HG03159 (cell line): ENCODE measurements at regions not wholly inside any gene's neighbourhood (a gene's known extent, or its start where the extent isn't known, plus 50 kb on each side); places are given as distances from the start of the nearest gene placed in this dataset.
"Not testable (repeated sequence)": the region's sequence is repeated elsewhere in the genome, so short reads cannot be mapped to it uniquely, and the experiment has no call there.

Experiments
- ATAC-seq: cut with Tn5 transposase; IDR thresholded peaks from one replicate; pipeline ENCODE4 v1.9.1; 2021; ENCODE audit warnings: mild to moderate bottlenecking, moderate library complexity; ENCODE audit not compliant: unreplicated experiment

- no peak for ATAC-seq
These were observed 149.7 kb downstream of the CTTN start for GRCh38 chr11:70547821-70548670.

DNA sequence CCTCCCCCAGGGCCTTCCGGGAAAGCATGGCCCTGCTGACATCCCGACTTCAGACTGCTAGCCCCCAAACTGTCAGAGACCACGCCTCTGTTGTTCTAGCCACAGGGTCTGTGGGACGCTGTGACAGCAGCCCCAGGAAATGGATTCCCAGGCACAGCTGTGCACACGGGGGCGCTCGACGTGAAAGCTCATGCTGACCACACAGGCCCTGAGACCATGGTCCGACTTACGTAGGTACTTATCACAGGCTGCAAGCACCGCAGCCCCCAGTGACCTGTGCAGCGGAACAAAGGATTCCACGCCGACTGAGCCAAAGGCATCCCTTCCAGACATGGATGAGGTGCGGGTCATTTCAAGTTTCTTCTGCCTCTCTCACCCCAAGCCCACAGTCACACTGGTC is 150.6 kb downstream of the CTTN start:
- no peak for ATAC-seq

- no peak for ATAC-seq
These were observed 151.1 kb downstream of the CTTN start for GRCh38 chr11:70549386-70549785.

DNA sequence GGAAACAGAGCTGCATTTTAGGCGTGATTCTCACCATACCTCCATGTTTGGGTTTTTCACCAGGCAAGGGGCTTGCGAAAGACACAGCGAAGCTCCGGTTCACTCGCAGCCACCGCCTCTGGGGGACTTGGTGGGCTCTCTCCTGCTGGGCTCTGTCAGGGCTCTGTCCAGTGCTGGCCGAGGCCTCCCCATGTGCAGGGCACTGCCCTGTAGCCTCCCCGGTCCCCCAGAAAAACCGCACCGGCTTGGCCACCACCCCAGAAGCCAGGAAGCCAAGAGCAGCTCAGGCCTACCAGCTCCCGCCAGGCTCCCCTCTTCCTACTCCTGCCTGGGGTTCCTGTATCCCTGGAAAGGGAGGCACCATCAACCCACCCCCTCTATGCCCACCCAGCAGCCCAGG is 151.5 kb downstream of the CTTN start:
- no peak for ATAC-seq

- ATAC-seq, result no peak
These were observed 152.3 kb downstream of the CTTN start for GRCh38 chr11:70550456-70551195.

GRCh38 chr11:70551351-70552166 is 153.2 kb downstream of the CTTN start:
- ATAC-seq, result no peak

DNA sequence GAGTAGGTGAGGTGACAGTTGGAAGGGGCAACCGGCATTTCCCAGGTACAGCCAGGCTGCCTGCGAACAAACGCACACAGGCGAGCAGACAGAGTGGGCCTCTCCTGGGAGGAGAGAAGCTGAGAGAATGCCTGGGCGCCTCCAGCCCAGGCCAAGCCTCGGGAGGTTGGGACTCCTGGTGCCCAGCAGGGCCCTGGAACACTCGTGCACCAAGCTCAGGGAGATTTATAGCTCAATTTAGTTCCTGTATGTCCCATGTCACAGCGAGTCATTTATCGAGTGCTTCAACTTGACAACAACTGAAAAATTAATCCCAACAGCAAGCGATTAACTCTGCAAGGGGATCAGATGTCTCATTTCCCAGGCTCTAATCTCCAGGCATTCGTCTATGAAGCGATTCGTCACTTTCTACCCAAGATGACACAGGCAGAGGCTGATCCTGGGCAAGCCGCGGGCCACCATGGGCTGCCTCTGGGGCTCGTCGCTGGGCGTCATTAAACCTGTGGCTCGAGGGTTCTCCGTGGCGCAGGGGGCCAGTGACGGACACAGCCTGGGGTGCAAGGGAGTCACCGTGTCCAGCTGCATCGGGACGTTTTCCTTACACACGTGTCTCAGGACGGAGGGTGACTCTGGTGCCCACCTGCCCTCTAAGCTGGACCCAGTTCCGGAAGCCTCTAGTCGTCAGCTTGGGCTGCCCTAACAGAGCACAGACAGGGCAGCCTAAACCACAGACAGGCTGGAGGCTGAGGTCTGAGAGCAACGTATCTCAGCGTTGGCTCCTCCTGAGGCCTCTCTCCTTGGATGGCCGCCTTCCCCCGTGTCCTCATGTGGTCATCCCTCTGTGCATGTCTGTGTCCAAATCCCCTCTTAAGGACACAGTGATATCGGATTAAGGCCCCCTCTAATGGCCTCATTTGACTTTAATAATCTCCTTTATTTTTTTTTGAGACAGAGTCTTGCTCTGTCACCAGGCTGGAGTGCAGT is 154.1 kb downstream of the CTTN start:
- no peak for ATAC-seq

DNA sequence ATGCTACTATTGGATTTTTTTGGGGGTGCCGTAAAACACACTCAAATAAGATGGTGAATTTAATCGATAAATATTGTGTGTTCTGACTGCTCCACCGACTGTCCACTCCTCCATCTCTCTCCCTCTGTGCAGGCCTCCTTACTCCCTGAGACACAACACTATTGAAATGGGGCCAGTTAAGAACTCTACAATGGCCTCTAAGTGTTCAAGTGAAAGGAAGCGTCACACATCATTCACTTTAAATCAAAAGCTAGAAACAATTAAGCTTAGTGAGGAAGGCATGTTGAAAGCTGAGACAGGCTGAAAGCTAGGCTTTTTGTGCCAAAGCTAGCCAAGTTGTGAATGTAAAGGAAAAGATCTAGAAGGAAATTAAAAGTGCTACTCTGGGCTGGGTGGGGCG is 156.7 kb downstream of the CTTN start:
- ATAC-seq, result no peak

DNA sequence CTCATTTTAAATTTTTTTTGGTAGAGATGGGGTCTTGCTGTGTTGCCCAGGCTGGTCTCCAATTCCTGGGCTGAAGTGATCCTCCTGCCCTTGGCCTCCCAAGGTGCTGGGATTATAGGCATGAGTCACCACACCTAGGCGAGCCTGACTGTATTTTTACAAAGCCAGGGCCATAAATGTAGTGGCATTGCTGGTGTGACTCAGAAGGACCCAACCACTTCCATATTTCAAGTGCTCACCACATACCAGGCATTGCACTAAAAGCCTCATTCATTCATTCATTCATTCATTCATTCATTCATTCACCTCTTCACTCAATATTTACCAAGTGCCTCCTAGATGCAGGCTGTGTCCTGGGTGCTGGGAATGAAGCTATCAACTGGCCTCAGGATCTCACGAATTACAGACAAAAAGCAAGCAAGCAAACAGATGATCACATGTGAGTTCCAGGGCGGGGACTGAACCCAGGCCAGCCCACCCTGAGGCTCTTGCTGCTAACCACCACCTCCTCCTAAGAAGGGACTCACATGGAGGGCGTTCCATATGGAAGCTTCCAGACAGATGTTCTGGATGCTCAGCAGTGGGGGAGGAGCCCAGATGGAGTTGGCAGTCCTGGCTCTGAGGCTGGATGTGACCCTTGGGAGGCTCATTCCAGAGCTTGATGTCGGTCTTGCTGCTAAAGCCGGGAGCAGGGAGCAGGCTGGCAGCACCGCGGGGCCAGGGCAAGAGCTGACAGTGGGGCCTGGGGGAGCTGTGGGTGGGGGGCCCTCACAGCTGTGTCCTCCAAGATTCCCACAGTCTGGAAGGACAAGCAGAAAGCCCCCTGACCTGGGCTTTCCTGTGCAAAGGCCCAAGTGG is 158.8 kb downstream of the CTTN start:
- no peak for ATAC-seq

- no peak for ATAC-seq
These were observed 159.6 kb downstream of the CTTN start for GRCh38 chr11:70557742-70558485.

GRCh38 chr11:70558681-70559080 is 160.4 kb downstream of the CTTN start:
- ATAC-seq, result no peak

DNA sequence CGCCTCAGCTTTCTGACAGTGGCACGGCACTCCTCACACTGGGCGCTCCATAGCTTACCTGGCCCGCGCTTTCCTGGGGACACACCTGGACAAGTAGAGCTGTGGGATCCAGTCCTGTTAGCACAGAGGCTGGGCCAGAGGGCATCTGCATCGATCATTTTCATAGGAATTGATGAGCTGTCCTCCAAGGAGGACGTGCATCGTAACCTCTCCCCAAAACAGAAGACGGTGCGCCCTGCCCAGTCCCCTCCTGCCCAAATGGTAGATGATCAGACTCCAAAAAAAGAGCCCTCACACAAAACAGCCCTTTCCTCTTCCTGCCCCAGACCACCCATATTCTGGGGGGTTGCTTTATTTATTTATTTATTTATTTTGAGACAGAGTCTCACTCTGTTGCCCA is 161.2 kb downstream of the CTTN start:
- ATAC-seq, result no peak

DNA sequence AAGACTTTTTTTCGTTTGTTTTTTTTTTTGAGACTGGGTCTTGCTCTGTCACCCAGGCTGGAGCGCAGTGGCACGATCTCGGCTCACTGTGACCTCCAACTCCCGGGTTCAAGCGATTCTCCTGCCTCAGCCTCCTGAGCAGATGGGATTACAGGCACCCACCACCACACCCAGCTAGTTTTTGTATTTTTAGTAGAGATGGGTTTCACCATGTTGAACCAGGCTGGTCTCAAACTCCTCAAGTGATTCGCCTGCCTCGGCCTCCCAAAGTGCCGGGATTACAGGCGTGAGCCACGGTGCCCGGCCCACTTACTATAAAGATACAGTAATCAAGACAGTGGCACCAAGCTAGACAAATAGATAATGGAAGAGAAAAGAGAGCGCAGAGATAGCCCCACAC is 162.3 kb downstream of the CTTN start:
- not testable (repeated sequence) for ATAC-seq

DNA sequence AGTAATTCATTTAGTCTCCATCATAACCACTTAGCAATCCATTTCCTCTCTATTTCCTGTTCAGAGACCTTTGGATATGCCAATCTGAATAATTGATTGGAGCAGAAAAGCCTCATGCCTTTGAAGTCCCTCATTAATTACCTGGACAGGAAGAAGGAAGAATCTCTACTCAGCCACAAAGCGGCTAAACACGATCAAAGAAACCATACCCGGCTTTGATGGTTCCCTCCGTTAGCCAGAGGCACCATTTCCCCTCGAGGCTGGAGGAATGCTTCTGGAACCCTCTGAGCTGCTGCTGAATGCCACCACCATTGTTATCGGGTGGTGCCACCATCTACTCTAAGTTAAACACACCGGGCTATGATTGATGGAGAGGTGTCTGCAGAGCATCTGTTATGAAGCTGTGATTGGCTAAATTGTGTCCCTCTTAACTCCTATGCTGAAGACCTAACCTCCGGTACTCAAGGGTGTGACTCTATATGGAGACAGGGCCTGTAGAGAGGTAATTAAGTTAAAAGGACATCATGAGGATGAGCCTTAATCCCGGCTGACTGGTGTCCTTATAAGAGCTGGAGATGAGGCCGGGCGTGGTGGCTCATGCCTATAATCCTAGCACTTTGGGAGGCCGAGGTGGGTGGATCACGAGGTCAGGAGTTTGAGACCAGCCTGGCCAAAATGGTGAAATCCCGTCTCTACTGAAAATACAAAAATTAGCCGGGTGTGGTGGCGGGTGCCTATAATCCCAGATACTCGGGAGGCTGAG is 168.6 kb downstream of the CTTN start:
- ATAC-seq, result no peak

GRCh38 chr11:70567680-70568034 is 169.3 kb downstream of the CTTN start:
- ATAC-seq, result no peak

DNA sequence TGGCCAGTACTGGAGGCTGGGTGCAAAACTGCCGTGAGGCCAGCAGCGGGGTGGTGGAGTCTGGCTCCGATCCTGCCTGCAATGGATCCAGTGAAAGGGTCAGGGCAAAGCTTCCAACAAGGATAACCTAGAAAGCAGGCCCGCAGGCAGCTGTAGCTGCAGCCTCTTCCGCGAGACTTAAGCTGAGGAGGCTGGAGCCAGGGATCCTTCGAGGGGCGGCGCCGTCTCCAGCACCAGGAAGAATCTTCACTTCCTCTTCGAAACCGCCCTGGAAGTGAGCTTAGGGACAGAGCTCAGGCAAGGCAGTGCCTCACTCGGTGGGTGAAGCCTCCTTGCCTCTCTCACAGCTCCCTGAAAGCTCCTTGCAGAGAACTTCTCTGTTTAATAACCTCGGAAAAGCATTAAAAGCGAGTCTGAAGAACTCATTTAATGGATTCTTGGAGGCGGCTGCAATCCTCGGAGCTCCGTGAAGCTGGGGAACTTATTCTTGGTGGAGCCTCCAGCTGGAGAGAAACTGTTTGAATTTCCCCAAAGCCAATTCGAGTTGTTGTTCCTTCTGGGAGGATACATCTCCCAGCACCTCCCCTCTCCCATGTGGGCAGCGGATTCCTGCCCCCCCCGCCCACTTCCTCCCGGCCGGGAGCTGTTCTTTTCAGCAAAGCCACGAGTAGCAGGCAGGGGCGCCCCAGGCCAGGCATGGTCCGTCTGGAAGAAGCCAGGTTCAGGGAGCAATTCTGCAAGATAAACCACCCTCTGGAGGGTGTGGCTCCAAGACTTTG is 169.9 kb downstream of the CTTN start:
- no peak for ATAC-seq
